HG03342 (cell line): ENCODE measurements at regions not wholly inside any gene's neighbourhood (a gene's known extent, or its start where the extent isn't known, plus 50 kb on each side); places are given as distances from the start of the nearest gene placed in this dataset.
"Not testable (repeated sequence)": the region's sequence is repeated elsewhere in the genome, so short reads cannot be mapped to it uniquely, and the experiment has no call there.

Source experiments
- ATAC-seq: cut with Tn5 transposase; IDR thresholded peaks from one replicate; pipeline ENCODE4 v1.9.1; 2021; ENCODE audit warnings: mild to moderate bottlenecking, moderate library complexity; ENCODE audit not compliant: unreplicated experiment

DNA sequence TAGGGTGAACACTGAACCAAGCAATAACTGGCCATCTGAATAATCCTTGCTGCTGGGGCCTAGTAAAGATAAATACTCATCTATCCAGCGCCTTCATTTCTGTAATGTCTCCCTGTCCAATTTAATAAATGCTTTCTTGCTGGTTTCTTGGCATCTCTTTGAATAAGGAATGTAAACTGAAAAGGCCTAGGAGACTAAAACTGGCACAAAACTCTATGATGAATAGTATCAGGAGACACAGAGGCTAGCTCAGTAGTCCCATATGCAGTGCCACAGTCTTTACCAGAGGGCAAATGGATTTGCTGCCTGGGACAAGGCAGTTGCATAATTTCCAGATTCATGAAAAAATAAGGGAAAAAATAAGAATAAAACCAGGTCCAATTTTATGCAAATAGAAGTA is 324.4 kb downstream of the CENPW start:
- no peak for ATAC-seq

DNA sequence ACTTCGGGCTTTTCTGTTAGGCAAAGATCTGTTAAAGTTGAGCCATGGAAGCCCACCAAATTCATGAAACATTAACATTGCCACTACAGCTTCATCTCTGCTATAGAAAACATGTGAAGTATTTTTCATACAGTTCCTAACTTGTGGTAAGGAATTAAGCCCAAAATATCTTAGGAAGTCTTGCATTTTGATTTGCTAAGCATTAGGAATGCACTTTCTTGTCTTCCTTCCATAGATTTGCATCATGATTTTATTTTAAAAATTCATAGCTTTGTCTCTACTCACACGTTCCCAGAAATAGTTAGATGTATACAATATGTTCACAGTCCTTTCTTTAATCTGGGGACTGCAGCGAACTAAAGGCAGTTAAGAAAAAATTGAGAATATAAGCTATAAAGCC is 325.6 kb downstream of the CENPW start:
- ATAC-seq = no peak

- ATAC-seq = no peak
Observed at GRCh38 chr6:126667071-126667470, 327.2 kb downstream of the CENPW start.

DNA sequence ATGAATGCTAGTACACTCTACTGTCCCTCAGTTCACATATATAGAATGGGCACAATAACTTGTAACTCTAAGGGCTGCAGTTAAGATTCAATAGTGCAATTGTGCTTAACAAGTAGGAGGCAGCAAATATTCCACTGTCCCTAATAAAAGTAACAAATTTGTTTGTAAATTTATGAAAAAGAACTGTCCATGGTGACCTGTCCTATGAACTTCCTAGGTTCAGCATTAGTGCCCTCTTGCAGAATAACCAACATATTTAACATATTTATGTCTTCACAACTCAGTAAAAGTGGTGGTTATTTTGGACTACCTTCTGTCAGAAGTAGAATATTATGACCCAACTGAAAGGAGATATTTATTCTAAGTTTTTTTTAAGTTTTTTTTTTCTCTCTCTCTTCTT is 327.8 kb downstream of the CENPW start:
- no peak for ATAC-seq

DNA sequence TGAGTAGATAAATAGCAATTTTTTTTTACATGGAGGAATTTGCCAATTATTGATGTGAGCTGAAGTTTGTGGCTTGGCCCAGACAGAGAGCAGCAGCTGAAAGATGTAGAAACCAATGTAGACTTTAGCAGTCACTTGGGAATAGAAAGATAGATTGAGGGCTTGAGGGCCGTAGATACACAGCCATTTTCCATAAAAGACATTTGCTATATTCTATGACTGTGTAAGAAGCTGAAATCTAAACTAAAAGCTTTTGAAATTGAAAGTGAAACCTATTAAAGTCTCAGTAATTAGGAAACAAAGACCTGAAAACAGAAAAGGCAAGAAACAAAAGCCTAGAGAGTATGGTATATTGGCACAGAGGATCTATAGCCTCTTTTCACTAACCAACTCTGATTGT is 332.7 kb downstream of the CENPW start:
- peak; percentile 89 for ATAC-seq

DNA sequence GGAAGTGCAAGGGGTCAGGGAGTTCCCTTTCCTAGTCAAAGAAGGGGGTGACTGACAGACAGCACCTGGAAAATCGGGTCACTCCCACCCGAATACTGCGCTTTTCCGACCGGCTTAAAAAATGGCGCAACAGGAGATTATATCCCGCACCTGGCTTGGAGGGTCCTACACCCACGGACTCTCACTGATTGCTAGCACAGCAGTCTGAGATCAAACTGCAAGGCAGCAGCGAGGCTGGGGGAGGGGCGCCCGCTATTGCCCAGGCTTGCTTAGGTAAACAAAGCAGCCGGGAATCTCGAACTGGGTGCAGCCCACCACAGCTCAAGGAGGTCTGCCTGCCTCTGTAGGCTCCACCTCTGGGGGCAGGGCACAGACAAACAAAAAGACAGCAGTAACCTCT is 333.8 kb downstream of the CENPW start:
- not testable (repeated sequence) for ATAC-seq

DNA sequence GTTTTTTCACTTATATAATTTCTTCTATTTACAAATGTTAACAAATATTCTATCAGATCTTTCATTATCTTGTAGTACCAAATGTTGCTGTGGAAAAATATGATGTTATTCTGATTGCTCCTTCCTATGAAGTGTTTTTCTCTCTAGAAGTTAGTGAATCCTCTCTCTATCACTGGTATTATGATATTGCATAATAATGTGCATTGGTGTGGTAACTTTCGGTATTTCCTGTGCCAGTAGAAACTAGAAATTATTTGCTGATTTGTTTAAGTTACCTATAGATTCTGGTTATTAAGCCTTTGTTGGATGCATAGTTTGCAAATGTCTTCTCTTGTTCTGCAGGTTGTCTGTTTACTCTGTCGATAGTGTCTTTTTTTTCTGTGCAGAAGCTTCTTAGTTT is 342.5 kb downstream of the CENPW start:
- no peak for ATAC-seq

DNA sequence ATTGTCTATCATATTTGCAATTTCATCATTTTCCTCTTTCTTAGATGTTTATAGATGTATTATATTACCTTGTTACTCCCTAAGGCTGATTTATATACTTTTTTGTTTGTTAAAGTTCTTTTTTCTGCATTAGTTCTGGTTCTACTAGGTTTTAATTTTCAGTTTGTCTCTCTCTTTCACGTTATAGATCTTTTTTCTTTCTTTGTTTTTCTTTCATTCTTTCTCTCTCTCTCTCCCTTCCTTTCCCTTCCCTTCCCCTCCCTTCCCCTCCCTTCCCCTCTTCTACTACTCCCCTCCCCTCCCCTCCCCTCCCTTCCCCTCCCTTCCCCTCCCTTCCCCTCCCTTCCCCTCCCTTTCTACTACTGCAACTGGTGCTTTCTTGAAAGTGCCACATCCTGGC is 345.3 kb downstream of the CENPW start:
- no peak for ATAC-seq

DNA sequence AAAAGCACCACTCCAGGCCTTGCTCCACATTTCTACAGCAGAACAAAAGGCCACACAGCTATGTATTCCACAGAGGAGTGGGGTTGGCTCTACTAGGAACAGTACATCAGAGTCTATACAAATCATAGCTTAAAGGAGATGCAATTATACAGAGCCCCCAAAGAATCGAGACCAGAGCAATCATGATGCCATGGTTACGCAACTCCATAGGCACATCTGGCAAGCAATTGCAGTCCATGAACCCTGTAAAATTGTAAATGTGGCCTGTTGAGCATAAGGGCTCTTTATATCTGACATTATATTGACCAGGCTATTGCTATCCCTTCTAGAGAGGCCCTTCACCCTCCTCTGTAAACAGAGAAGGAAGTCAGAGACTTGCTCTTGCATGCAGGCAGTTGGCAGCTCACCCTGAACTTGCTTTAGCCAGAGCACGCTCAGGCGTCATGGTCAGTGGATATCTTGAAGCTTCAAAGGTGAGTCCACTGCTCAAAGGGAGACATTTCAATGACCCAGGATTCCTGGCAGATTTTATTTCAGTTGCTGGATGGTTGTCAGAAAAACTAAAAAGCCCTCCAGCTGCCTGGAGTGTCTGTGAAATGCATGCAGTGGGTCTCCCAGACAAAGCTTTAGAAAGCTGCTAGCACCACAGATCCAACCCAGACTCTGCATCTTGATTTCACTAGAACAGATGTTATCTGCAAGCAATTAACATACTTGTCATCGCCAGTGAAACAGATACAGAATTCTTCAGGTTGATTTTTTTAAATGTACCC is 357.2 kb downstream of the CENPW start:
- no peak for ATAC-seq

DNA sequence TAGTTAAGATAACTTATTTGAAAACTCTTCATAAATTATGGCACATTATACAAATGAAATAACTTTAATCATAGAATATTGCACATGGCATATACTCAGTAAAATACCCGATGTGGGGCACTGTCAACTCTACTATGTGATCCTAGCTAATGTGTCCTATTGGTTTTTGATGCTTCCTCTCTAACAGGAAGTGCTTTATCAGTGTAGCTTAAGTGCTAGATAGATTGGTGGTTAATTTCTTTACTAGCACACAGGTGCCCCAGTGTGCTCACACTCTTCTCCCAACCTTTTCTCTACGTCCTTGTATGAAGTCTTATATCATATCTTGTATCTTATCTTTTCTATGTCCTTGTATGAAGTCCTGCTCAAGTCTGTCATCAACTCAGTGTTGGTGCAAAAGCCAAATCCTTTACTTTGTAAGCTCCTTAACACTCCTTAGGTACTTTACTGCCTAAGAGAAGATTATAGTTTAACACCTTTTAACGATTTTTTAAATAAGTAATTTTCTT is 358.9 kb downstream of the CENPW start:
- no peak for ATAC-seq

GRCh38 chr6:126701676-126702560 is 362.0 kb downstream of the CENPW start:
- ATAC-seq = peak; percentile 67

DNA sequence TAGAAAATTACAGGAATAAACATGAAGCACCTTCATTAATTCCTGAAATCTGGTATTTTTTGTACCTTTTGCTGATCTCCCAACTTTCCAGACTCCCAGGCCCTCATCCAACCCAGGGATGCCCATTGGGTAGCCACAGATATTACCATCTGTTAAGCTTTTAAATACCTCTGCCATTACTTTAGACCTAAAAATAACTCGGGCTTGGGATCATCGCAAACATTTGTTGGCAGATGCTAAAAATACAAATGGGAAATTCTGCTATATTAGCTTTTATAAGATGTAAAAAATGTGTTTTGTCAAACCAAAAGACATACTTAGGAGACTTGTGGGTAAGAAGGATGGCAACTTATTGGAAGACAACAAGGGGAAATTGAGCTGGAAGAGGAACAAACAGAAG is 376.1 kb downstream of the CENPW start:
- no peak for ATAC-seq

- ATAC-seq = no peak
Observed at GRCh38 chr6:126716826-126717509, 377.1 kb downstream of the CENPW start.

DNA sequence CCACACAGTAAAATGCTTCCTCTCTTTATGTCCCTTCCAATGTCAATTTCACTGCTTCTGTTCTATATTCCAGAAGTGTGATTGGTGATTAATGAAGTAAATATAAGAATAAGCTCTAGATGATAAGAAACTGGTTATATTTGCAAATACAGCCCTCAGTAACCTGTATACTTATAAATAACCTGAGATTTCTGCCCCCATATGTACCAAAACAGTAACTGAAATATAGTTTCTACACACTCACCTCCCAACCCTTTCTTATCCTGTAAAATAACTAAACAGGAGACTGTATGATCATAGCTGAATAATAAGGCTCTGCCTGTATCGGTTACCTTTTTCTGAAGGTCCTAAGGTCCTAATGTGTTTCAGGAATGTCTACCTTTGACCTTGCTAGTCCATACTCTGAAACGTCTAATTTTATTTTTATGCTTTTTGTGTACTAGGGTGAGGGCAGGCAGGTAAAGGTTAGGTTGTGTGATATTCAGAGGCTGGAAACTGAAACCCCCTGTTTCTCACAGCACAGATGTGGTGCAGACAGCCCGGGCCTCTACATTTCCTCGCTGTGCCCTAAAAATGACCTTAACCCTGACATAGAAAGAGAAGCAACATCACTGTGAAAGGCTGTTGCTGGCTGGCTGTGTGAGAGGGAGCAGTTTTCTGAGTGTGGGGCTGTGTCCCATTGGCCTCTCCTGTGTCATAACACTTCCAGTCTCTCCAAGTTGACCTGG is 378.8 kb downstream of the CENPW start:
- peak; percentile 91 for ATAC-seq

DNA sequence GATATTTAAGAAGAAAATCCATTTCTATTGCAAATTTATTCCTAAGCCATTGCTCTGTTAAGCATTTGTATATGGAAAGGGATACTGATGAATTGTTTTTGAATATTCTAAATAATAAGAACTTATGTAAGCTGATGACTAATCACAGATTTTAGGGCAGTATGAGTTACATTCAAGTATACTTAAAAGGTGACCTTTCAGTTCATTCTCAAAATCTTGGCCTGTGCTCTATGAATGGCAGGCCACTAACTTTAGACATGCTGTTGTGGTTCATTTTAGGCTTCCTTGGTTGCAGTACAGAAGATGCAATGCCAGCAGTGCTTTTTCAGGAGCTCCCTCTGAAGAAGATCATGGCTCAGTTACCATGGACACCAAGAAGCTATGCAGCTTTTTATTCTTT is 380.4 kb downstream of the CENPW start:
- ATAC-seq = no peak

- no peak for ATAC-seq
Observed at GRCh38 chr6:126721581-126722160, 381.8 kb downstream of the CENPW start.

DNA sequence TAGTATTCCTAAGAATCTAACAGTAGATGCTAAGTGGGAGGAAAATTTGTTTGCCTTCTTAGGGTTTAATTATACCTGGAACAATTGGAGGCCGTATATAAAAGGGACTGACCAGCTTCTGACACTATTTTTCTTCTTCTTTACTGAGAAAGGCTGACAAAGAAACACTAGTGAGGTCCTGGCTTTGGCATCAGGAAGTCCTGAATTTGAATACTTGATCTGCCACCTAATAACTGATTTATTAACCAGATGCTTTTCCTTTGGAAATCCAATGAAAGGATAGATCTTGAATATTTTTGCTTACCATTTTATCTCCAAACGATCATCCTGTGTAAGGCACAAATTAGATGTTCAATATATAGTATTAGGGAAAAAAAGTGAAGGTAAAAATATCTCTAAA is 382.5 kb downstream of the CENPW start:
- no peak for ATAC-seq

DNA sequence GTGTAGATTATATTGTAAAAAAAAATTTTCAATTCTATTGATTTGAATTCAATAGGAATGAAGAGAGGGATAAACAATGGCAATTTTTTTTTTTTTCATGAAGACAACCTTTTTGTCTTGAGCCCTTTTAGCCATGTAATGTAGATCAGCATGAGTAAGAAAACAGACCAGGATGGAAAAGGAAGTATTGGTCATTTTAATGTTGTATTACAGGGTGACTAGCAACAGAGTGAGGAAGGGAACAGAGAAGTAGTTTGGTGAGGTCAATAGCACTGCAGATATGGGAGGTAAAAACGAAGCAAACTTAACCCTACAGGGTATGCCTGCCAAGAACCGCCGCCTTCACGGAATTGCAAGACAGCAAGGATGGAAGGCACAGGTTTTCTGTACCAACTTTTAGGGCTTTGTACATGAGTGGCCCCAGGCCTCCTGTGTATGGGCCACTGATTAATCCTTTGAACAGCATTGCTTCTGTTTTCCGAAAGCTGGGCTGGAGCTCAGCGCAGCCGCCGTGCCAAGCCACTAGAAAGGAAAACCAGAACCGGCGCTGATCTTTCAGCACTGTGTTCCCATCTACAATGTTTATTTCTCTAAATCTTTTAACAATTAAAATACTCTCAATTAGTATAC is 383.7 kb downstream of the CENPW start:
- ATAC-seq = no peak

DNA sequence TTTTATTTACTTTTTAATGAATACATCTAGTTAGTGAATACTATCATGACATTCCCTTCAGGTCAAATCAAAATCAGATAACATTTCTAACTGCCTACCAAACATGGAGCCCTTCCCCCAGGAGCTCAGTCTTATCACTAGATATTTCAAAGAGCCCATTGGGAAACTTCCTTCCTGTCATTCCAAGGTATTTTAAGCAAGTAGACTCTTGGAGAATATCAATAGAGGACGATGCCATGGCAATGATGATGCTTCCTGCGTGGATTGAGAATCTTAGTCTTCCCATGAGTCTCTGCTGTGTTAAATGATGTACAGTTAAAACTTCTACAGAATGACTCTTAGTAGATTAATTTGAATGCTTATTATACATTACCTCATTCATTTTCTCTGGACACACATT is 384.9 kb downstream of the CENPW start:
- no peak for ATAC-seq

GRCh38 chr6:126726454-126726853 is 386.5 kb downstream of the CENPW start:
- not testable (repeated sequence) for ATAC-seq
